SK-N-SH (cell line): ENCODE measurements at regions not wholly inside any gene's neighbourhood (a gene's known extent, or its start where the extent isn't known, plus 50 kb on each side); places are given as distances from the start of the nearest gene placed in this dataset.

Experiments
- CTCF ChIA-PET: fragments of 300-600, 350-600 bp; formaldehyde crosslinking; extraction: SDS; loops from one replicate; lab custom pipeline; 2021; lab: Yijun Ruan, JAX
- POLR2A ChIA-PET: fragments of 350-600 bp; sonication (Branson Sonifier 250); formaldehyde crosslinking; extraction: SDS; loops from one replicate; lab custom pipeline; 2020; ENCODE audit warnings: antibody characterized with exemption, inconsistent platforms; lab: Yijun Ruan, JAX
- DNase-seq: peaks from one replicate; pipeline ENCODE4 v3.0.0; 2012
- H2AFZ ChIP-seq: fragments of 200-600 bp; sonication (generic); 2 replicates; pipeline ENCODE4 v1.8.1; 2016; ENCODE audit warnings: antibody characterized with exemption, mild to moderate bottlenecking, low read depth
- H3F3A ChIP-seq: fragments of 200-600 bp; sonication (generic); replicated peaks from 2 replicates; pipeline ENCODE3; 2016; ENCODE audit warnings: antibody characterized with exemption, mild to moderate bottlenecking; ENCODE audit not compliant: insufficient read depth
- H3K27ac ChIP-seq, 2 experiments: fragments of 200-500 bp in 1 of 2; fragments of 200-600 bp in 1 of 2; sonication (Bioruptor generic) in 1 of 2; sonication (generic), shearing (Covaris generic) in 1 of 2; 2 replicates each; pipeline versions ENCODE4 v1.5.1 to v1.6.1; 2014 to 2016; ENCODE audit warnings: low read depth in 2 of 2, inconsistent platforms in 1 of 2, low read length in 1 of 2, mild to moderate bottlenecking in 1 of 2, mixed read lengths in 1 of 2
- H3K27me3 ChIP-seq: fragments of 200-600 bp; sonication (generic), shearing (Covaris generic); 2 replicates; pipeline ENCODE4 v1.6.1; 2016; ENCODE audit warnings: mixed run types; ENCODE audit not compliant: insufficient read depth
- H3K36me3 ChIP-seq, 2 experiments: fragments of 200-500 bp in 1 of 2; fragments of 200-600 bp in 1 of 2; sonication (Bioruptor generic) in 1 of 2; sonication (generic) in 1 of 2; replicated peaks in 1 of 2; 2 replicates each; pipeline versions ENCODE3 to v1.5.1; 2014 to 2016; ENCODE audit warnings: low read length in 1 of 2, mild to moderate bottlenecking in 1 of 2; ENCODE audit not compliant: insufficient read depth in 2 of 2, control insufficient read depth in 1 of 2
- H3K4me1 ChIP-seq, 2 experiments: fragments of 200-500 bp in 1 of 2; fragments of 200-600 bp in 1 of 2; sonication (Bioruptor generic) in 1 of 2; sonication (generic), shearing (Covaris generic) in 1 of 2; 2 replicates each; pipeline versions ENCODE4 v1.5.1 to v1.6.1; 2014 to 2016; ENCODE audit warnings: low read depth in 1 of 2, low read length in 1 of 2, mixed run types in 1 of 2; ENCODE audit not compliant: insufficient read depth in 2 of 2, control insufficient read depth in 1 of 2
- H3K4me2 ChIP-seq: fragments of 200-600 bp; sonication (generic), shearing (Covaris generic); 2 replicates; pipeline ENCODE4 v1.6.1; 2017; ENCODE audit warnings: mixed run types
- H3K4me3 ChIP-seq, 2 experiments: fragments of 200-500 bp in 1 of 2; fragments of 200-600 bp in 1 of 2; sonication (Bioruptor generic) in 1 of 2; sonication (generic), shearing (Covaris generic) in 1 of 2; 2 replicates each; pipeline versions ENCODE4 v1.5.1 to v1.8.1; 2014 to 2016; ENCODE audit warnings: low read depth in 2 of 2, inconsistent platforms in 1 of 2, low read length in 1 of 2, mild to moderate bottlenecking in 1 of 2, mixed read lengths in 1 of 2, moderate library complexity in 1 of 2
- H3K79me2 ChIP-seq: fragments of 200-600 bp; sonication (generic); 2 replicates; pipeline ENCODE4 v1.8.1; 2017; ENCODE audit warnings: mild to moderate bottlenecking; ENCODE audit not compliant: insufficient read depth
- H3K9ac ChIP-seq: fragments of 200-600 bp; sonication (generic); 2 replicates; pipeline ENCODE4 v1.6.1; 2017; ENCODE audit warnings: mixed run types
- H3K9me2 ChIP-seq: fragments of 200-600 bp; sonication (generic); 2 replicates; pipeline ENCODE4 v1.6.1; 2017; ENCODE audit warnings: mixed run types
- H3K9me3 ChIP-seq: fragments of 200-600 bp; sonication (generic); 2 replicates; pipeline ENCODE4 v1.6.1; 2017; ENCODE audit warnings: mixed run types, mild to moderate bottlenecking, moderate library complexity
- H4K20me1 ChIP-seq: fragments of 200-600 bp; sonication (generic); 2 replicates; pipeline ENCODE4 v1.6.1; 2017; ENCODE audit warnings: mild to moderate bottlenecking, mixed run types; ENCODE audit not compliant: insufficient read depth
- CTCF ChIP-seq: fragments of 200-600 bp; sonication (generic); IDR thresholded peaks from 2 replicates; pipeline ENCODE4 v1.6.1; 2017; ENCODE audit warnings: antibody characterized with exemption, mild to moderate bottlenecking, moderate library complexity
- FOSL2 ChIP-seq: IDR thresholded peaks from 2 replicates; pipeline ENCODE4 v1.4.0; 2012; ENCODE audit warnings: low read depth, mild to moderate bottlenecking, moderate library complexity, borderline replicate concordance
- FOXM1 ChIP-seq: IDR thresholded peaks from 2 replicates; pipeline ENCODE4 v1.4.0; 2012; ENCODE audit warnings: low read depth, mild to moderate bottlenecking
- GABPA ChIP-seq: IDR thresholded peaks from 2 replicates; pipeline ENCODE4 v1.4.0; 2012; ENCODE audit warnings: low read depth, mild to moderate bottlenecking
- NRF1 ChIP-seq: IDR thresholded peaks from 2 replicates; pipeline ENCODE4 v1.6.1; 2012; ENCODE audit warnings: low read depth, mild to moderate bottlenecking, low read length
- PBX3 ChIP-seq: IDR thresholded peaks from 2 replicates; pipeline ENCODE4; 2012
- RAD21 ChIP-seq: IDR thresholded peaks from 2 replicates; pipeline ENCODE4 v1.6.1; 2012; ENCODE audit warnings: mild to moderate bottlenecking, low read length
- REST ChIP-seq: IDR thresholded peaks from 2 replicates; pipeline ENCODE4 v1.6.1; 2012; ENCODE audit warnings: mild to moderate bottlenecking, low read depth, low read length, moderate library complexity
- RXRA ChIP-seq: IDR thresholded peaks from 2 replicates; pipeline ENCODE4 v1.4.0; 2012; ENCODE audit warnings: low read depth, mild to moderate bottlenecking, borderline replicate concordance
- TCF12 ChIP-seq: IDR thresholded peaks from 2 replicates; pipeline ENCODE4 v1.4.0; 2012
- TEAD4 ChIP-seq: IDR thresholded peaks from 2 replicates; pipeline ENCODE4 v1.4.0; 2012; ENCODE audit warnings: mild to moderate bottlenecking, borderline replicate concordance; ENCODE audit not compliant: insufficient read depth
- USF1 ChIP-seq: IDR thresholded peaks from 2 replicates; pipeline ENCODE4 v1.4.0; 2012; ENCODE audit warnings: low read depth, borderline replicate concordance
- YY1 ChIP-seq: IDR thresholded peaks from 2 replicates; pipeline ENCODE4 v1.4.0; 2012; ENCODE audit warnings: low read depth, mild to moderate bottlenecking
- WGBS: methylation state at CpG from one replicate; pipeline ENCODE4 v1.1.6; 2017; ENCODE audit warnings: low lambda C conversion rate; 5-methylcytosine and 5-hydroxymethylcytosine counted together

- peaks cover 5% of the 10 kb centered on the region; the same call in 1 of the 2 replicates for H3K27me3 ChIP-seq
- no peak overlapping the region for H2AFZ ChIP-seq
- H3K4me3 ChIP-seq: no peak overlapping the region
- no peaks in the 10 kb centered on the region for H3K9me2 ChIP-seq
- no peak overlapping the region for H3K9ac ChIP-seq
- CTCF ChIA-PET: interaction anchor here (0.6 to 2.6 kb wide), 4 partner anchors 14 to 106 kb away, joined by 3 to 14 read pairs (median 3); no protein-coding TSS in a partner anchor
- no peak for TF ChIP-seq RXRA
- TF ChIP-seq NRF1: no peak
- no peak for TF ChIP-seq FOSL2
- TF ChIP-seq REST: no peak
- TF ChIP-seq USF1: no peak
- no peak for TF ChIP-seq GABPA
- TF ChIP-seq TCF12: no peak
- TF ChIP-seq PBX3: no peak
- no peak for TF ChIP-seq FOXM1
- no peak for TF ChIP-seq TEAD4
- TF ChIP-seq YY1: no peak
- no peak for TF ChIP-seq RAD21
- no peak for TF ChIP-seq CTCF
- TF ChIP-seq, all 33 proteins: peak for 0
- DNase-seq: no peak
- Histone ChIP-seq H3K4me1 (peaks cover 0 to 3% of the 10 kb centered on the region in 2 experiments; a peak in 1 of 4 replicates), H3F3A (no peaks in the 10 kb centered on the region), H3K4me2 (no peak overlapping the region), H4K20me1 (peaks cover 3% of the 10 kb centered on the region; the same call in 1 of the 2 replicates), H3K36me3 (no peaks in the 10 kb centered on the region), H3K79me2 (no peaks in the 10 kb centered on the region), H3K27ac (no peak overlapping the region), H3K9me3 (no peaks in the 10 kb centered on the region)
- POLR2A ChIA-PET: no interaction called here
- WGBS: 23% methylated on average over 5 of the region's 7 CpGs
These were observed 245.7 kb downstream of the ENGASE start for GRCh38 chr17:79320331-79320730.
